HG03432 (cell line): ENCODE measurements at regions not wholly inside any gene's neighbourhood (a gene's known extent, or its start where the extent isn't known, plus 50 kb on each side); places are given as distances from the start of the nearest gene placed in this dataset.

Source experiments
- ATAC-seq: cut with Tn5 transposase; IDR thresholded peaks from one replicate; pipeline ENCODE4 v1.9.1; 2021; ENCODE audit warnings: mild to moderate bottlenecking, moderate library complexity; ENCODE audit not compliant: unreplicated experiment

DNA sequence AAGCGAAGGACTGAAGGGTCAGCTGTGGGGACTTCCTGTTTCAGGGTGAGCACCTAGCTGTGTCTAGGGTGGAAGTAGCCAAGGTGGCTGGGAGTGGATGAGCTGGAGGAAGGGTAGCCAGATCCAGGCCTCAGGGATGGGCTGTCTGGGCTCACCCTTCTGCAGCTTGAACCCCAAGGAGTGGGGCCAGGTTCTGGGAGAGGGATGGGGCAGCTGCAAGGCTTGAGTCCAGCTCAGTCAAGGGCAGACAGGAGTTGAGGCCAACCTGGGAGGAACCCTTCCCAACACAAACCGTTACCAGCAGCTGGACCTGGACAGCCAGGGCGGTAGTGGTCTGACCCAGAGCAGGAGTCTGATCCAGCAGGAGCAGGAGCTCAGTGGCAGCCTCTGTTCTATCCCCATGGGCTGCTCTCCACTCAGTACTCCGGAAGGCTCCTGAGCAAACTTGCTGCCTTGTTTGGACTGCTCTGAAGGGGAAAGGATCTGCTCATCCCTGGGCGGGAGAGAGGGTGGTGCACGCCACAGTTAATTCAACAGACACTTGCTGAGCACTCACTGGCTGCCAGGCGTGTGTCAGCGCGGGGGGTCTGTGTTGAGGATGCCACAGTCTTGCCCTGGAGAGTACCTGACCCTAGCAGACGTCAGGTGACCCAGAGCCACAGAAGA lies 53.8 kb upstream of the THY1 start:
- ATAC-seq = no peak

DNA sequence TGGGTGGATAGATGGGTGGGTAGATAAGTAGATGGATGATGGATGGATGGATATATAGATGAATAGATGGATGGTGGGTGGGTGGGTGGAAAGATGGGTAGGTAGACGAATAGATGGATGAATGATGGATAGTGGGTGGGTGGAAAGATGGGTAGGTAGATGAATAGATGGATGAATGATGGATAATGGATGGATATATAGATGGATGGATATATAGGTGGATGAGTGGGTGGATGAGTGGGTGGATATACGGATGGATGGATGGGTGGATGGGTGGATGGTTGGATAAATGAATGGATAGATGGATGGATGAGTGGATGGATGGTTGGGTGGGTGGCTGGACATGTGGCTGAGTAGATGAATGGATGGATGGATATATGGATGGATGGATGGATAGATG lies 53.1 kb upstream of the THY1 start:
- ATAC-seq = no peak

DNA sequence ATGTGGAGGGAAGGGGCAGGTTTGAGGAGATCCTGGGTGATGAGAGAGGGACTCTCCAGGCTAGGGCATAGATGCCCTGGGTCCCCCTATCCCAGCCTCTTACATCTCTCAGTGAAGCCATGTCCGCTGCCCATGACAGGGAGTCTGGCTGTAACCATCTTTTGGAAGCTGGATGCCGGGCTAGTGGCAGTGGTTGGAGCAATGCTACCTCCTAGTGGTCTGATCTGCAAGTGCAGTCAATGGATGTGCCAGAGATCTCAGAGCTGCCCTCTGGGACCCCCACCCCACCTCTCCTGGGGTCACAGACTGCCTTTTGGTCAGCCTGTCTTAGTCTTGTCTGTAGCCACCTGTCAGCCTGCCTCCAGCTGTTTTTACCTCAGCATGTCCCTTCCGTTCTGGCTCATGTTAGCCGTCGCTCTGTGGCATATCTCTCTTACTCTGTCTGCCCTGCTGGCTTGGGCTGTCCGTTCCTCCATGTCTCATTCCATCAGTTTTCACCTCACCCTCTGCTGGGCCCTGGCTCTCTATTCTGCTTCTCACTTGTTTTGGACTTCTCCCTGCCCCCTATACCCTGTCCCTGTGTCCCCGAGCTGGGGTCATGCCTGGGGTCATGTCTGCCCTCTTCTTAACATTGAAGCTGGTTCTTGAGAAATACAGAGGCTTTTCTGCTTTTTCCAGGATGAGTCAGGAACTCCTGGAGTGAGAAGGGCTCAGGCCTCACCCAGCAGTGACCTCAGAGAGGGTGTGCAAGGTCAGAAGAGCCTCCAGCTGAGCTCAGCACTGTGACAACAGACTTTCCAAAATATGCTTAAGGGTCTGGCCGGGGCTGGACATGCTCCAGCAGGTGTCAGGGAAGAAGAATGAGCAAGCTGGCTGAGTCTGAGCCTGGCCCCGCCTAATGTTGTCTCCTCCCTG lies 52.0 kb upstream of the THY1 start:
- ATAC-seq = no peak

DNA sequence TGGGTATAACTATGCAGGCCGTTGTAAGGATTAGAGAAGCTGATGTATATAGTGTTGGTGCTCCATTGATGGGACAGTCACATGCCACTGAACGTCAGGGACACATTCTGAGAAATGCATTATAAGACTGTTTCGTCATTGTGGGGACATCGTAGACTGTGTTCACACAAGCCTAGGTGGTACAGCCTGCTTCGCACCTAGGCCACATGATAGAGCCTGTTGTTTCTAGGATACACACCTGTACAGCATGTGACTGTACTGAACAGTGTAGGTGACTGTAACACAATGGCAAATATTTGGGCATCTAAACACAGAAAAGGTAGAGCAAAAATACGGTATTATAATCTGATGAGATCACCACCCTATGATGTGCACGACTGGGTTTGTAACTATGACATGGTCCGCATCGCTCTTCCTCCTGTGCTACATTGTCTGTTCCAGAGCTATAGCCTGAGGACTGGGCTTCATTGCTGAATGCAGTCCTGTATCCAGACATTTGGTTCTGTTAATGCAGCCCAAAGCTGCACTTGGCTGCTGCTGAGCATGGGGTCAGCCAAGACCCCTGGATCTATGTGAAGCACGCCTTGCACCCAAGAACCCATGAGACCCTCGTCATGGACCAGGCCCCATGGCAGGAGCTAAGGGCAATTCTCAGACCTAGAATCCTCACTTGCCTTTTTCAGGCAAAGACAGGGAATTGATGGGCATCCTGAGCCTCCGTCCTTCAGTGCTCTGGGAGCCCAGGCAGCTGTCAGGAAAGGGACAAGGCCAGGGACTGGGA lies 51.1 kb upstream of the THY1 start:
- ATAC-seq = no peak

DNA sequence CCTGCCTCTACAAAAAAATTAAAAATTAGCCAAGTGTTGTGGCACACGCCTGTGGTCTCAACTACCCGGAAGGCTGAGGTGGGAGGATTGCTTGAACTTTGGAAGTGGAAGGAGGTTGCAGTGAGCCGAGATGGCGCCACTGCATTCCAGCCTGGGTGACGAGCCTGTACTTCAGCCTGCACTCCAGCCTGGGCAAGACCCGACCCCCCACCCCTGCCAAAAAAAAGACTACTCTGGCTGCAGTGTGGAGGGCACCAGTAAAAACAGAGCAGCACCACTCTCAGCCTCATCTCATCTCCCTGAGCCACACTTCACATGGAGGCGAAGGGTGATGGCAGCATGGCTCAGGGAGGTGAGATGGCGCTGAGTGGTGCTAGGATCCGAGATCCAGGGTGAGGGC lies 50.3 kb upstream of the THY1 start:
- no peak for ATAC-seq

DNA sequence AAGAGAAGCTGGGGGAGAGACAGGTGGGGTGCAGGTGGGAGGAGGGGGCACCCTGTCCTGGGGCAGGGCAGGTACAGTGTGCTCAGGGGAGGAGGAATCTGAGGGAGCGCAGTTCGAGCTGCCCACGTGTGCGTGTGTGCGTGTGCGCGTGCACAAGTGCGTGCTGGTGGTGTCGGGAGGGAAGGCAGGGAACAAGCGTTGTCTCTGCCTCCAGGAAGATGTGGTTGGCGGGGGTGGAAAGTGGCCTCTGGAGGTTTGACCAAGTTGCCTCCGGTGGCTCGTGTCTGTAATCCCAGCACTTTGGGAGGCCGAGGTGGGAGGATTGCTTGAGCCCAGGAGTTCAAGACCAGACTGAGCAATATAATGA lies 49.9 kb upstream of the THY1 start:
- no peak for ATAC-seq
